ENCODE measurements at regions not wholly inside any gene's neighbourhood (a gene's known extent, or its start where the extent isn't known, plus 50 kb on each side); places are given as distances from the start of the nearest gene placed in this dataset.
"Not testable (repeated sequence)": the region's sequence is repeated elsewhere in the genome, so short reads cannot be mapped to it uniquely, and the experiment has no call there.

- H3K9me3 ChIP-seq: no peaks in the 10 kb centered on the region
- H3K4me3 ChIP-seq: no peak overlapping the region
- no peak overlapping the region for H3K27ac ChIP-seq
- H3K4me1 ChIP-seq (ENCODE audit: control insufficient read depth in 1 of 2, low read depth in 2 of 2): no peaks in the 10 kb centered on the region
- no peaks in the 10 kb centered on the region for H3K36me3 ChIP-seq
- no peak for ATAC-seq (ENCODE audit: insufficient number of reproducible peaks, low FRiP score, low read depth)
- H3K27me3 ChIP-seq (replicated peaks; ENCODE audit: insufficient read depth): no peaks in the 10 kb centered on the region
- DNase-seq (ENCODE audit: low spot score): no peak
- no peak for TF ChIP-seq CTCF (IDR thresholded peaks at IDR 0.05)
Measured at GRCh38 chr10:109633846-109634245, 289.5 kb downstream of the XPNPEP1 start.

- not testable (repeated sequence) for DNase-seq (ENCODE audit: low spot score); H3K36me3 ChIP-seq; H3K27ac ChIP-seq; H3K9me3 ChIP-seq; H3K4me1 ChIP-seq (ENCODE audit: control insufficient read depth in 1 of 2, low read depth in 2 of 2); H3K27me3 ChIP-seq (replicated peaks; ENCODE audit: insufficient read depth); ATAC-seq (ENCODE audit: insufficient number of reproducible peaks, low FRiP score, low read depth); H3K4me3 ChIP-seq
Measured at GRCh38 chr10:109633017-109633416, 290.3 kb downstream of the XPNPEP1 start.

- TF ChIP-seq CTCF (IDR thresholded peaks at IDR 0.05): no peak
- H3K27ac ChIP-seq: no peak overlapping the region
- no peaks in the 10 kb centered on the region for H3K36me3 ChIP-seq
- no peaks in the 10 kb centered on the region for H3K27me3 ChIP-seq (replicated peaks; ENCODE audit: insufficient read depth)
- ATAC-seq (ENCODE audit: insufficient number of reproducible peaks, low FRiP score, low read depth): no peak
- no peaks in the 10 kb centered on the region for H3K4me1 ChIP-seq (ENCODE audit: control insufficient read depth in 1 of 2, low read depth in 2 of 2)
- no peaks in the 10 kb centered on the region for H3K9me3 ChIP-seq
- no peak overlapping the region for H3K4me3 ChIP-seq
- no peak for DNase-seq (ENCODE audit: low spot score)
Measured at GRCh38 chr10:109624939-109625338, 298.4 kb downstream of the XPNPEP1 start.

- ATAC-seq (ENCODE audit: insufficient number of reproducible peaks, low FRiP score, low read depth): no peak
Measured at GRCh38 chr10:109622566-109622965, 300.7 kb downstream of the XPNPEP1 start.

GRCh38 chr10:109620396-109620795, 302.9 kb downstream of the XPNPEP1 start:
- H3K4me1 ChIP-seq (ENCODE audit: control insufficient read depth in 1 of 2, low read depth in 2 of 2): no peaks in the 10 kb centered on the region
- H3K4me3 ChIP-seq: no peak overlapping the region
- no peak for DNase-seq (ENCODE audit: low spot score)
- no peaks in the 10 kb centered on the region for H3K9me3 ChIP-seq
- no peaks in the 10 kb centered on the region for H3K36me3 ChIP-seq
- TF ChIP-seq CTCF (IDR thresholded peaks at IDR 0.05): no peak
- ATAC-seq (ENCODE audit: insufficient number of reproducible peaks, low FRiP score, low read depth): no peak
- H3K27me3 ChIP-seq (replicated peaks; ENCODE audit: insufficient read depth): no peaks in the 10 kb centered on the region
- H3K27ac ChIP-seq: no peak overlapping the region

More at GRCh38 chr10:109622566-109622965, 300.7 kb downstream of the XPNPEP1 start:
- DNase-seq (ENCODE audit: low spot score): no peak
- Histone ChIP-seq H3K9me3 (no peaks in the 10 kb centered on the region), H3K36me3 (no peaks in the 10 kb centered on the region), H3K4me3 (no peak overlapping the region), H3K27ac (no peak overlapping the region), H3K27me3 (replicated peaks; ENCODE audit: insufficient read depth) (no peaks in the 10 kb centered on the region), H3K4me1 (ENCODE audit: control insufficient read depth in 1 of 2, low read depth in 2 of 2) (no peaks in the 10 kb centered on the region)
- no peak for TF ChIP-seq CTCF (IDR thresholded peaks at IDR 0.05)

GRCh38 chr10:109619914-109620313, 303.4 kb downstream of the XPNPEP1 start:
- no peak for DNase-seq (ENCODE audit: low spot score)
- no peak overlapping the region for H3K4me3 ChIP-seq
- H3K9me3 ChIP-seq: no peaks in the 10 kb centered on the region
- no peak for TF ChIP-seq CTCF (IDR thresholded peaks at IDR 0.05)
- H3K27ac ChIP-seq: no peak overlapping the region
- no peaks in the 10 kb centered on the region for H3K27me3 ChIP-seq (replicated peaks; ENCODE audit: insufficient read depth)
- no peaks in the 10 kb centered on the region for H3K36me3 ChIP-seq
- H3K4me1 ChIP-seq (ENCODE audit: control insufficient read depth in 1 of 2, low read depth in 2 of 2): no peaks in the 10 kb centered on the region
- no peak for ATAC-seq (ENCODE audit: insufficient number of reproducible peaks, low FRiP score, low read depth)
